ENCODE measurements at regions not wholly inside any gene's neighbourhood (a gene's known extent, or its start where the extent isn't known, plus 50 kb on each side); places are given as distances from the start of the nearest gene placed in this dataset.

GRCh38 chr12:107417004-107417403 is 268.6 kb upstream of the PWP1 start:
- no peak for TF ChIP-seq GLIS3 (CRISPR knock-in tag; IDR thresholded peaks at IDR 0.05)
- no peak for ATAC-seq

DNA sequence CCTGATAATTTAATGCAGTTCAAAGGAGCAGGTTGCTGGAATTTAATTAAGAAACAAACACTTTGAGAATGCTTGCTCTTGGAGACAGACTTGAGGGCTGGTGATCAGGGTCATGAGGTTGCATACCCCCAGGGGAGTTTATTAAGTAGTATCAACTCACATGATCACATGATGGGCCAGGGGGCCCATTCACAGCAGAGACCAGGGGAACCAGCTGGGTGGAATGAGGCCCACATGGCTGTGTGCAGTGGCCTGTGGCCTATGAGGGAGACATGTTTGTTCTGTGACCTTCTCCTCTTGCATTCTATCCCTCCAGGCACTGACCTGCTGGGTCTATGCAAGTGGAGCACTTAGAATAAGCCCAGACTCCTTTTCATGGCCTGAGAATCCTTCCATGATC is 266.6 kb upstream of the PWP1 start:
- ATAC-seq: no peak

DNA sequence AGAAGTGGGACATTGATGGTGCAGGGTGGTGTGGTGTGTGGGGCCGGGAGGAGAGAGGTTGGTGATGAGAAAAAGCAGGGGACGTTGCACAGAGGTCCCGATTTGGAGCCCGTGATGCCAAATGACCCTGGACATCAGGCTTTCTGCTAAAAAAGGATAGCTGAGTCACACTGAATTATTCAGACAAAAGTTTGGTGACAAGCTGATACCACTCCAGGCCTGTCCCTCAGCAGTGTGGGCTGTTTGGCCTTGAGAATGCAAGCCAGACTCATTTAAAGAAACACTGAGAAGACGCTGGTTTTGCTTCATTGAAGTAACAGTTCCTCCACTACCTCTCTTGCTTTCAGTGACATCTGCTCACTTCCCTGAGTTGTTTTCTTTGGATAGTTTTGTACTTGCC is 262.1 kb upstream of the PWP1 start:
- TF ChIP-seq CSDC2 (CRISPR knock-in tag; IDR thresholded peaks at IDR 0.05) (no peak), TSHZ2 (CRISPR knock-in tag; IDR thresholded peaks at IDR 0.05) (no peak), ZNF8 (CRISPR knock-in tag; IDR thresholded peaks at IDR 0.05) (no peak), ZNF70 (CRISPR knock-in tag; IDR thresholded peaks at IDR 0.05) (no peak), BACH2 (CRISPR knock-in tag; IDR thresholded peaks at IDR 0.05; ENCODE audit: borderline replicate concordance) (no peak), SNAI2 (CRISPR knock-in tag; IDR thresholded peaks at IDR 0.05) (no peak), OSR1 (CRISPR knock-in tag; IDR thresholded peaks at IDR 0.05) (no peak)
- no peak for ATAC-seq

More for the DNA sequence above, 266.6 kb upstream of the PWP1 start:
- TF ChIP-seq ZC3H10 (CRISPR knock-in tag; IDR thresholded peaks at IDR 0.05) (no peak), ARNTL (CRISPR knock-in tag; IDR thresholded peaks at IDR 0.05; ENCODE audit: borderline replicate concordance, low read depth) (no peak), TOX (CRISPR knock-in tag; IDR thresholded peaks at IDR 0.05; ENCODE audit: borderline replicate concordance) (no peak), SNAI2 (CRISPR knock-in tag; IDR thresholded peaks at IDR 0.05) (no peak), CSDC2 (CRISPR knock-in tag; IDR thresholded peaks at IDR 0.05) (no peak), OSR1 (CRISPR knock-in tag; IDR thresholded peaks at IDR 0.05) (no peak), TCF4 (CRISPR knock-in tag; IDR thresholded peaks at IDR 0.05; ENCODE audit: borderline replicate concordance) (no peak)
- TF ChIP-seq, protein P1, sequence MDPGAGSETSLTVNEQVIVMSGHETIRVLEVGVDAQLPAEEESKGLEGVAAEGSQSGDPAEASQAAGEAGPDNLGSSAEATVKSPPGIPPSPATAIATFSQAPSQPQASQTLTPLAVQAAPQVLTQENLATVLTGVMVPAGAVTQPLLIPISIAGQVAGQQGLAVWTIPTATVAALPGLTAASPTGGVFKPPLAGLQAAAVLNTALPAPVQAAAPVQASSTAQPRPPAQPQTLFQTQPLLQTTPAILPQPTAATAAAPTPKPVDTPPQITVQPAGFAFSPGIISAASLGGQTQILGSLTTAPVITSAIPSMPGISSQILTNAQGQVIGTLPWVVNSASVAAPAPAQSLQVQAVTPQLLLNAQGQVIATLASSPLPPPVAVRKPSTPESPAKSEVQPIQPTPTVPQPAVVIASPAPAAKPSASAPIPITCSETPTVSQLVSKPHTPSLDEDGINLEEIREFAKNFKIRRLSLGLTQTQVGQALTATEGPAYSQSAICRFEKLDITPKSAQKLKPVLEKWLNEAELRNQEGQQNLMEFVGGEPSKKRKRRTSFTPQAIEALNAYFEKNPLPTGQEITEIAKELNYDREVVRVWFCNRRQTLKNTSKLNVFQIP (CRISPR knock-in tag; IDR thresholded peaks at IDR 0.05; ENCODE audit: borderline replicate concordance, low read depth): no peak

- no peak for TF ChIP-seq ZNF8 (CRISPR knock-in tag; IDR thresholded peaks at IDR 0.05)
- TF ChIP-seq OSR1 (CRISPR knock-in tag; IDR thresholded peaks at IDR 0.05): no peak
- TF ChIP-seq BACH2 (CRISPR knock-in tag; IDR thresholded peaks at IDR 0.05; ENCODE audit: borderline replicate concordance): no peak
- no peak for TF ChIP-seq CSDC2 (CRISPR knock-in tag; IDR thresholded peaks at IDR 0.05)
- TF ChIP-seq, protein P1 (CRISPR knock-in tag; IDR thresholded peaks at IDR 0.05; ENCODE audit: borderline replicate concordance, low read depth): no peak
- no peak for TF ChIP-seq ISL1 (CRISPR knock-in tag; IDR thresholded peaks at IDR 0.05)
- no peak for ATAC-seq
These were observed 256.4 kb upstream of the PWP1 start for GRCh38 chr12:107429006-107429705.

GRCh38 chr12:107431942-107432341 is 253.7 kb upstream of the PWP1 start:
- no peak for ATAC-seq
- no peak for TF ChIP-seq BACH2 (CRISPR knock-in tag; IDR thresholded peaks at IDR 0.05; ENCODE audit: borderline replicate concordance)
- no peak for TF ChIP-seq TOX (CRISPR knock-in tag; IDR thresholded peaks at IDR 0.05; ENCODE audit: borderline replicate concordance)
- TF ChIP-seq ISL1 (CRISPR knock-in tag; IDR thresholded peaks at IDR 0.05): no peak
- no peak for TF ChIP-seq ZNF70 (CRISPR knock-in tag; IDR thresholded peaks at IDR 0.05)
- no peak for TF ChIP-seq ESRRG (CRISPR knock-in tag; IDR thresholded peaks at IDR 0.05)
- no peak for TF ChIP-seq ZNF565 (CRISPR knock-in tag; conservative IDR thresholded peaks at IDR 0.05; ENCODE audit: low read depth)
- TF ChIP-seq, protein P1 (CRISPR knock-in tag; IDR thresholded peaks at IDR 0.05; ENCODE audit: borderline replicate concordance, low read depth): no peak
- no peak for TF ChIP-seq CREB5 (CRISPR knock-in tag; IDR thresholded peaks at IDR 0.05; ENCODE audit: low read depth)
- no peak for TF ChIP-seq ARNTL (CRISPR knock-in tag; IDR thresholded peaks at IDR 0.05; ENCODE audit: borderline replicate concordance, low read depth)
- TF ChIP-seq TSHZ2 (CRISPR knock-in tag; IDR thresholded peaks at IDR 0.05): no peak
- TF ChIP-seq ZFP3 (CRISPR knock-in tag; IDR thresholded peaks at IDR 0.05): no peak
- no peak for TF ChIP-seq GLIS3 (CRISPR knock-in tag; IDR thresholded peaks at IDR 0.05)
- TF ChIP-seq RARB (CRISPR knock-in tag; IDR thresholded peaks at IDR 0.05): no peak
